ENCODE measurements at regions not wholly inside any gene's neighbourhood (a gene's known extent, or its start where the extent isn't known, plus 50 kb on each side); places are given as distances from the start of the nearest gene placed in this dataset.

GRCh38 chr9:81396528-81396927 lies 292.8 kb downstream of the TLE1 start:
- H3K4me3 ChIP-seq (ENCODE audit: insufficient read depth, low read length, poor library complexity, severe bottlenecking) = no peak overlapping the region
- no peaks in the 10 kb centered on the region for H3F3A ChIP-seq (ENCODE audit: insufficient read depth)
- H3K9ac ChIP-seq (ENCODE audit: low read length) = no peak overlapping the region
- H4K20me1 ChIP-seq (ENCODE audit: low read depth, low read length) = no peaks in the 10 kb centered on the region
- no peaks in the 10 kb centered on the region for H3K27me3 ChIP-seq (ENCODE audit: low read length)
- no peaks in the 10 kb centered on the region for H3K79me2 ChIP-seq (ENCODE audit: insufficient read depth, low read length)
- H3K27ac ChIP-seq (ENCODE audit: low read depth, low read length) = no peak overlapping the region
- TF ChIP-seq EZH2phosphoT487 (conservative IDR thresholded peaks at IDR 0.05; ENCODE audit: low read length) (no peak), CTCF (IDR thresholded peaks at IDR 0.05; ENCODE audit: insufficient read depth, low read length, poor library complexity, severe bottlenecking) (no peak)
- H3K9me2 ChIP-seq (replicated peaks; ENCODE audit: insufficient read depth, low read length) = no peaks in the 10 kb centered on the region
- H3K4me2 ChIP-seq (ENCODE audit: low read depth, low read length, poor library complexity, severe bottlenecking) = no peak overlapping the region
- H3K36me3 ChIP-seq (ENCODE audit: low read length) = no peaks in the 10 kb centered on the region
- H2AFZ ChIP-seq (ENCODE audit: low read depth, low read length, severe bottlenecking) = no peak overlapping the region
- H3K9me3 ChIP-seq (ENCODE audit: insufficient read depth, low read length) = no peaks in the 10 kb centered on the region

- Histone ChIP-seq H3K4me2 (ENCODE audit: low read depth, low read length, poor library complexity, severe bottlenecking) (no peak overlapping the region), H3K27ac (ENCODE audit: low read depth, low read length) (no peak overlapping the region), H3K79me2 (ENCODE audit: insufficient read depth, low read length) (no peaks in the 10 kb centered on the region), H3K9me3 (ENCODE audit: insufficient read depth, low read length) (no peaks in the 10 kb centered on the region), H3K9me2 (replicated peaks; ENCODE audit: insufficient read depth, low read length) (no peaks in the 10 kb centered on the region), H4K20me1 (ENCODE audit: low read depth, low read length) (no peaks in the 10 kb centered on the region), H3K4me3 (ENCODE audit: insufficient read depth, low read length, poor library complexity, severe bottlenecking) (no peak overlapping the region), H3F3A (ENCODE audit: insufficient read depth) (no peaks in the 10 kb centered on the region), H3K27me3 (ENCODE audit: low read length) (no peaks in the 10 kb centered on the region), H3K9ac (ENCODE audit: low read length) (no peak overlapping the region), H3K36me3 (ENCODE audit: low read length) (no peaks in the 10 kb centered on the region), H2AFZ (ENCODE audit: low read depth, low read length, severe bottlenecking) (no peak overlapping the region)
- TF ChIP-seq EZH2phosphoT487 (conservative IDR thresholded peaks at IDR 0.05; ENCODE audit: low read length) = no peak
- TF ChIP-seq CTCF (IDR thresholded peaks at IDR 0.05; ENCODE audit: insufficient read depth, low read length, poor library complexity, severe bottlenecking) = no peak
These were observed 293.7 kb downstream of the TLE1 start for GRCh38 chr9:81395676-81396054.

- no peaks in the 10 kb centered on the region for H3K36me3 ChIP-seq (ENCODE audit: low read length)
- H2AFZ ChIP-seq (ENCODE audit: low read depth, low read length, severe bottlenecking) = no peak overlapping the region
- no peaks in the 10 kb centered on the region for H3K27me3 ChIP-seq (ENCODE audit: low read length)
- no peaks in the 10 kb centered on the region for H4K20me1 ChIP-seq (ENCODE audit: low read depth, low read length)
- no peaks in the 10 kb centered on the region for H3K79me2 ChIP-seq (ENCODE audit: insufficient read depth, low read length)
- H3K27ac ChIP-seq (ENCODE audit: low read depth, low read length) = no peak overlapping the region
- H3K9ac ChIP-seq (ENCODE audit: low read length) = no peak overlapping the region
- TF ChIP-seq EZH2phosphoT487 (conservative IDR thresholded peaks at IDR 0.05; ENCODE audit: low read length) (no peak), CTCF (IDR thresholded peaks at IDR 0.05; ENCODE audit: insufficient read depth, low read length, poor library complexity, severe bottlenecking) (no peak)
- no peaks in the 10 kb centered on the region for H3K9me2 ChIP-seq (replicated peaks; ENCODE audit: insufficient read depth, low read length)
- no peak overlapping the region for H3K4me3 ChIP-seq (ENCODE audit: insufficient read depth, low read length, poor library complexity, severe bottlenecking)
- H3K9me3 ChIP-seq (ENCODE audit: insufficient read depth, low read length) = no peaks in the 10 kb centered on the region
- H3K4me2 ChIP-seq (ENCODE audit: low read depth, low read length, poor library complexity, severe bottlenecking) = no peak overlapping the region
- no peaks in the 10 kb centered on the region for H3F3A ChIP-seq (ENCODE audit: insufficient read depth)
These were observed 294.3 kb downstream of the TLE1 start for GRCh38 chr9:81394881-81395675.
